Sigmoid colon (tissue), 4 donors: ENCODE measurements at regions not wholly inside any gene's neighbourhood (a gene's known extent, or its start where the extent isn't known, plus 50 kb on each side); places are given as distances from the start of the nearest gene placed in this dataset.

Source experiments
- CTCF ChIP-seq, 4 experiments: fragments of 450-650 bp in 3 of 4; fragments of 200-600 bp in 1 of 4; IDR thresholded peaks; one replicate each; pipeline ENCODE4 v1.5.1; 2016 to 2019; ENCODE audit warnings: antibody characterized with exemption in 4 of 4, mild to moderate bottlenecking in 3 of 4, moderate library complexity in 2 of 4
- POLR2A ChIP-seq, 2 donors: fragments of 450-650 bp; IDR thresholded peaks; one replicate each; pipeline ENCODE4 v1.6.1; 2016; ENCODE audit warnings: antibody characterized with exemption in 2 of 2, mild to moderate bottlenecking in 2 of 2, moderate library complexity in 2 of 2
- POLR2AphosphoS5 ChIP-seq, 4 donors: sonication (generic); formaldehyde crosslinking; IDR thresholded peaks; one replicate each; pipeline ENCODE4 v1.6.1; 2017; ENCODE audit warnings: antibody characterized with exemption in 4 of 4

DNA sequence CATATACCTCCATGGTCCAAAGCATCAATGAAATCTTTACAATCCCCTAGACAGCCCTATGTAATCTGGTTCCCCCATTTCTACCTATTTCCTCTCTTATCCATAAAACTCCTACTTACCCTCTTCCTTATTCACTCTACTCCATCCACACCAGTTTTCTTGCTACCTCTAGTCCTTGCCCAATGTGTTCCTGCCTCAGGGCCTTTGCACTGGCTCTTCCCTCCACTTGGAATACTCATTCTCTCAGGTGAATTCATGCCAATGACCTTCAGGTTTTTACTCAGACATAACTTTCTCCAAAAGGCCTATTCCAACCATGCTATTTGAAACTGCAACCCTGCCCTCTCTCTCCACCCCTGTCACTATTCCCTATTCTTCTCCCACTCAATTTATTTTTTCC is 138.7 kb upstream of the KRR1 start:
- TF ChIP-seq CTCF (IDR thresholded peaks at IDR 0.05) (no peak), POLR2AphosphoS5 (IDR thresholded peaks at IDR 0.05) (no peak), POLR2A (IDR thresholded peaks at IDR 0.05) (no peak)
